GM23338 (cell line): ENCODE measurements at regions not wholly inside any gene's neighbourhood (a gene's known extent, or its start where the extent isn't known, plus 50 kb on each side); places are given as distances from the start of the nearest gene placed in this dataset.

Experiments used
- ATAC-seq: fragments of 200-7000 bp; cut with Tn5 transposase; 3 replicates; pipeline ENCODE4 v1.9.1; 2020
- DNase-seq: peaks from one replicate; pipeline ENCODE4 v3.0.0-alpha.2; 2015; ENCODE audit warnings: low spot score
- H2AFZ ChIP-seq: fragments of 200-600 bp; sonication (generic); 2 replicates; pipeline ENCODE4 v1.8.0; 2016; ENCODE audit warnings: antibody characterized with exemption, mild to moderate bottlenecking, moderate library complexity
- H3F3A ChIP-seq: fragments of 200-600 bp; sonication (generic); replicated peaks from 2 replicates; pipeline ENCODE4 v1.8.0; 2017; ENCODE audit warnings: antibody characterized with exemption, mixed run types, low read depth
- H3K27ac ChIP-seq: fragments of 200-600 bp; sonication (generic); 2 replicates; pipeline ENCODE4 v1.6.1; 2016; ENCODE audit warnings: low read depth
- H3K27me3 ChIP-seq: fragments of 200-600 bp; sonication (generic); 2 replicates; pipeline ENCODE4 v1.8.0; 2016; ENCODE audit warnings: mild to moderate bottlenecking, mixed run types, moderate library complexity; ENCODE audit not compliant: insufficient read depth
- H3K36me3 ChIP-seq: fragments of 200-600 bp; sonication (generic); 2 replicates; pipeline ENCODE4 v1.8.0; 2016; ENCODE audit warnings: mild to moderate bottlenecking; ENCODE audit not compliant: insufficient read depth
- H3K4me1 ChIP-seq: fragments of 200-600 bp; sonication (generic); 2 replicates; pipeline ENCODE4 v1.8.0; 2016; ENCODE audit warnings: mild to moderate bottlenecking, moderate library complexity; ENCODE audit not compliant: insufficient read depth
- H3K4me2 ChIP-seq: fragments of 200-600 bp; sonication (generic); 2 replicates; pipeline ENCODE4 v1.7.1; 2017; ENCODE audit warnings: mixed run types
- H3K4me3 ChIP-seq: fragments of 200-600 bp; sonication (generic); 2 replicates; pipeline ENCODE4 v1.6.1; 2016; ENCODE audit warnings: mixed run types
- H3K79me2 ChIP-seq: fragments of 200-600 bp; sonication (generic); replicated peaks from 2 replicates; pipeline ENCODE4 v1.8.0; 2017; ENCODE audit warnings: mild to moderate bottlenecking; ENCODE audit not compliant: insufficient read depth
- H3K9me2 ChIP-seq: fragments of 200-600 bp; sonication (generic); 2 replicates; pipeline ENCODE4 v1.8.0; 2017; ENCODE audit not compliant: insufficient read depth
- H4K20me1 ChIP-seq: fragments of 200-600 bp; sonication (generic); replicated peaks from 2 replicates; pipeline ENCODE4 v1.8.0; 2017; ENCODE audit warnings: mild to moderate bottlenecking; ENCODE audit not compliant: insufficient read depth
- H3K27ac Mint-ChIP-seq: 2 replicates; pipeline ENCODE4 v1.8.0; 2020; ENCODE audit warnings: inconsistent platforms, mild to moderate bottlenecking, moderate library complexity, mixed read lengths
- H3K27me3 Mint-ChIP-seq: 3 replicates; pipeline ENCODE4 v1.8.0; 2022; ENCODE audit warnings: low read depth, mild to moderate bottlenecking, moderate library complexity, mixed read lengths, inconsistent platforms; ENCODE audit not compliant: insufficient read depth, poor library complexity
- H3K36me3 Mint-ChIP-seq: 3 replicates; pipeline ENCODE4 v1.8.0; 2021; ENCODE audit warnings: low read depth, mild to moderate bottlenecking, inconsistent platforms, moderate library complexity, mixed read lengths
- H3K4me1 Mint-ChIP-seq: 3 replicates; pipeline ENCODE4 v1.8.0; 2020; ENCODE audit warnings: mild to moderate bottlenecking, inconsistent platforms, mixed read lengths
- H3K4me3 Mint-ChIP-seq: 3 replicates; pipeline ENCODE4 v1.8.0; 2021; ENCODE audit warnings: moderate library complexity, mild to moderate bottlenecking, inconsistent platforms, mixed read lengths
- H3K9me3 Mint-ChIP-seq: 3 replicates; pipeline ENCODE4 v1.8.0; 2020; ENCODE audit warnings: moderate library complexity, mild to moderate bottlenecking, inconsistent platforms, mixed read lengths
- CREB1 ChIP-seq: fragments of 250-450 bp; sonication (Bioruptor Pico); IDR thresholded peaks from 2 replicates; pipeline ENCODE4 v1.5.0; 2020; ENCODE audit warnings: low read depth, mild to moderate bottlenecking, moderate library complexity
- CTCF ChIP-seq, 2 experiments: fragments of 200-600 bp in 1 of 2; sonication (generic) in 1 of 2; conservative IDR thresholded peaks; 2 replicates each; pipeline versions ENCODE4 v1.5.1 to v1.6.1; 2016 to 2017; ENCODE audit warnings: antibody characterized with exemption in 2 of 2, low read depth in 2 of 2, mild to moderate bottlenecking in 2 of 2, moderate library complexity in 1 of 2
- ETS1 ChIP-seq: IDR thresholded peaks from 2 replicates; pipeline ENCODE4 v1.6.1; 2016; ENCODE audit warnings: antibody characterized with exemption
- EZH2 ChIP-seq: fragments of 200-600 bp; sonication (generic); IDR thresholded peaks from one replicate; pipeline ENCODE4 v1.8.0; 2017; ENCODE audit warnings: antibody characterized with exemption, mild to moderate bottlenecking, low read depth; ENCODE audit not compliant: unreplicated experiment
- EZH2phosphoT487 ChIP-seq: fragments of 200-600 bp; sonication (generic); IDR thresholded peaks from one replicate; pipeline ENCODE4 v1.8.1; 2018; ENCODE audit warnings: antibody characterized with exemption; ENCODE audit not compliant: unreplicated experiment
- JUNB ChIP-seq: IDR thresholded peaks from one replicate; pipeline ENCODE4 v1.6.1; 2016; ENCODE audit warnings: antibody characterized with exemption; ENCODE audit not compliant: unreplicated experiment
- NANOG ChIP-seq: IDR thresholded peaks from 2 replicates; pipeline ENCODE4 v1.6.1; 2016; ENCODE audit warnings: antibody characterized with exemption, borderline replicate concordance
- POLR2AphosphoS5 ChIP-seq: IDR thresholded peaks from 2 replicates; pipeline ENCODE4 v1.6.1; 2016; ENCODE audit warnings: antibody characterized with exemption, low read depth
- REST ChIP-seq: IDR thresholded peaks from one replicate; pipeline ENCODE4 v1.6.1; 2018; ENCODE audit warnings: antibody characterized with exemption; ENCODE audit not compliant: unreplicated experiment
- STAT1 ChIP-seq: IDR thresholded peaks from one replicate; pipeline ENCODE4 v1.6.1; 2016; ENCODE audit warnings: antibody characterized with exemption; ENCODE audit not compliant: unreplicated experiment
- ZNF114 ChIP-seq: fragments of 250-450 bp; sonication (Bioruptor Pico); IDR thresholded peaks from 2 replicates; pipeline ENCODE4 v1.5.0; 2020; ENCODE audit warnings: mild to moderate bottlenecking, moderate library complexity
- ZNF331 ChIP-seq: fragments of 250-450 bp; sonication (Bioruptor Pico); IDR thresholded peaks from 2 replicates; pipeline ENCODE4 v1.5.0; 2020; ENCODE audit warnings: low read depth, mild to moderate bottlenecking, moderate library complexity
- ZNF462 ChIP-seq: fragments of 250-450 bp; sonication (Bioruptor Pico); IDR thresholded peaks from 2 replicates; pipeline ENCODE4 v1.5.0; 2020; ENCODE audit warnings: mild to moderate bottlenecking, moderate library complexity

GRCh38 chr10:25813511-25813910 lies 120.5 kb upstream of the MYO3A start:
- DNase-seq = no peak
- Mint-ChIP-seq H3K36me3 (peaks cover 2% of the 10 kb centered on the region; the same call in 1 of the 3 replicates), H3K4me3 (no peak overlapping the region), H3K27me3 (peaks cover 3% of the 10 kb centered on the region), H3K4me1 (peaks cover 27% of the 10 kb centered on the region), H3K27ac (no peak overlapping the region), H3K9me3 (peaks cover 4% of the 10 kb centered on the region; the same call in 1 of the 3 replicates)
- no peaks in the 10 kb centered on the region for H4K20me1 ChIP-seq
- H3K27ac ChIP-seq = no peak overlapping the region
- TF ChIP-seq ZNF331 (no peak), EZH2 (no peak), NANOG (no peak), CREB1 (CRISPR knock-in tag) (no peak), ZNF114 (no peak), CTCF (conservative IDR thresholded peaks at IDR 0.05; ENCODE audit: low read depth in 2 of 2) (no peak), JUNB (no peak), ETS1 (no peak), STAT1 (no peak), ZNF462 (CRISPR knock-in tag) (no peak), EZH2phosphoT487 (no peak), POLR2AphosphoS5 (no peak), REST (no peak)
- H3K9me2 ChIP-seq = no peaks in the 10 kb centered on the region
- H3K79me2 ChIP-seq = no peaks in the 10 kb centered on the region
- H3K4me1 ChIP-seq = peaks cover 29% of the 10 kb centered on the region
- no peak overlapping the region for H2AFZ ChIP-seq
- no peaks in the 10 kb centered on the region for H3K36me3 ChIP-seq
- no peak for ATAC-seq
- no peak overlapping the region for H3K4me2 ChIP-seq
- H3K27me3 ChIP-seq = no peaks in the 10 kb centered on the region
- no peak overlapping the region for H3K4me3 ChIP-seq
- no peaks in the 10 kb centered on the region for H3F3A ChIP-seq
